HCT116 (cell line): ENCODE measurements at regions not wholly inside any gene's neighbourhood (a gene's known extent, or its start where the extent isn't known, plus 50 kb on each side); places are given as distances from the start of the nearest gene placed in this dataset.

Experiments
- ATAC-seq: fragments of 200-7000 bp; cut with Tn5 transposase; 2 replicates; pipeline ENCODE4 v1.9.1; 2020; ENCODE audit warnings: mild to moderate bottlenecking, moderate library complexity
- BruUV-seq: library from RNA; stranded (reverse); fragments of 400-500 nt; replicated peaks from 2 replicates; lab custom pipeline; 2021; lab: Mats Ljungman, UMichigan
- CTCF ChIA-PET: fragments of 300-600 bp; sonication (Branson Sonifier 250); formaldehyde crosslinking; loops from one replicate; lab custom pipeline; 2021; ENCODE audit warnings: antibody characterized with exemption; lab: Charles Lee
- POLR2A ChIA-PET: fragments of 300-600, 350-600 bp; sonication (Branson Sonifier 250); formaldehyde crosslinking; loops from one replicate; lab custom pipeline; 2021; ENCODE audit warnings: antibody characterized with exemption; lab: Charles Lee
- RAD21 ChIA-PET, 2 experiments: fragments of 300-600 bp; sonication (Branson Sonifier 250); formaldehyde crosslinking; loops; one replicate each; lab custom pipeline; 2023; ENCODE audit warnings: low total read pairs in 2 of 2; ENCODE audit not compliant: uncharacterized antibody in 2 of 2, unreplicated experiment in 2 of 2, low non-redundant PET in 1 of 2; lab: Charles Lee
- DNase-seq: peaks from one replicate; pipeline ENCODE4 v3.0.0-alpha.2; 2010; ENCODE audit warnings: low read depth, low spot score
- H2AFZ ChIP-seq: fragments of 200-600 bp; shearing (Covaris generic), sonication (generic); 2 replicates; pipeline ENCODE4 v1.6.1; 2017; ENCODE audit warnings: low read depth, mixed run types, mixed read lengths, antibody characterized with exemption, low read length; ENCODE audit not compliant: poor library complexity, severe bottlenecking
- H3K27ac ChIP-seq: 2 replicates; pipeline ENCODE4 v1.5.1; 2012; ENCODE audit warnings: low read depth, low read length
- H3K27me3 ChIP-seq: fragments of 200-600 bp; sonication (generic); 2 replicates; pipeline ENCODE4 v1.6.1; 2016; ENCODE audit warnings: mixed run types, low read length, mixed read lengths; ENCODE audit not compliant: insufficient read depth
- H3K36me3 ChIP-seq, 2 experiments: fragments of 200-500 bp in 1 of 2; fragments of 200-600 bp in 1 of 2; sonication (Bioruptor generic) in 1 of 2; sonication (generic) in 1 of 2; 2 replicates each; pipeline versions ENCODE4 v1.5.1 to v1.6.1; 2014 to 2016; ENCODE audit warnings: low read length in 2 of 2, inconsistent platforms in 1 of 2, mixed read lengths in 1 of 2, mixed run types in 1 of 2; ENCODE audit not compliant: insufficient read depth in 2 of 2, control insufficient read depth in 1 of 2
- H3K4me1 ChIP-seq, 2 experiments: fragments of 200-600 bp in 1 of 2; sonication (generic) in 1 of 2; 2 replicates each; pipeline versions ENCODE4 v1.5.1 to v1.6.1; 2012 to 2017; ENCODE audit warnings: low read length in 2 of 2, inconsistent platforms in 1 of 2, mild to moderate bottlenecking in 1 of 2, mixed read lengths in 1 of 2, mixed run types in 1 of 2, moderate library complexity in 1 of 2; ENCODE audit not compliant: insufficient read depth in 2 of 2, control insufficient read depth in 1 of 2
- H3K4me2 ChIP-seq: fragments of 200-600 bp; sonication (generic); 2 replicates; pipeline ENCODE4 v1.6.1; 2017; ENCODE audit warnings: mixed run types, low read length, mixed read lengths
- H3K4me3 ChIP-seq, 2 experiments: fragments of 200-600 bp in 1 of 2; sonication (generic) in 1 of 2; replicated peaks in 1 of 2; 2 replicates each; pipeline ENCODE4 v1.5.1; 2011 to 2016; ENCODE audit warnings: low read length in 2 of 2, control low read depth in 1 of 2, low read depth in 1 of 2, mild to moderate bottlenecking in 1 of 2, mixed read lengths in 1 of 2, mixed run types in 1 of 2
- H3K79me2 ChIP-seq: fragments of 200-600 bp; sonication (generic); 2 replicates; pipeline ENCODE4 v1.6.1; 2017; ENCODE audit warnings: mild to moderate bottlenecking, mixed run types, low read length, moderate library complexity, mixed read lengths; ENCODE audit not compliant: insufficient read depth
- H3K9ac ChIP-seq: fragments of 200-600 bp; sonication (generic); 2 replicates; pipeline ENCODE4 v1.6.1; 2016; ENCODE audit warnings: low read length, mixed read lengths
- H3K9me2 ChIP-seq: fragments of 200-600 bp; sonication (generic), shearing (Covaris generic); 2 replicates; pipeline ENCODE4 v1.6.1; 2017; ENCODE audit warnings: mixed run types, mild to moderate bottlenecking, moderate library complexity; ENCODE audit not compliant: insufficient read depth
- H3K9me3 ChIP-seq, 2 experiments: fragments of 200-500 bp in 1 of 2; fragments of 200-600 bp in 1 of 2; sonication (Bioruptor generic) in 1 of 2; sonication (generic) in 1 of 2; 2 replicates each; pipeline ENCODE4 v1.6.1; 2014 to 2017; ENCODE audit warnings: low read length in 2 of 2, mixed read lengths in 2 of 2, inconsistent platforms in 1 of 2, low read depth in 1 of 2, mild to moderate bottlenecking in 1 of 2, mixed run types in 1 of 2, moderate library complexity in 1 of 2; ENCODE audit not compliant: control insufficient read depth in 1 of 2, insufficient read depth in 1 of 2
- H4K20me1 ChIP-seq: fragments of 200-600 bp; sonication (generic), shearing (Covaris generic); 2 replicates; pipeline ENCODE4 v1.6.1; 2017; ENCODE audit warnings: mixed run types, mild to moderate bottlenecking, moderate library complexity; ENCODE audit not compliant: insufficient read depth
- CBX3 ChIP-seq: IDR thresholded peaks from 2 replicates; pipeline ENCODE4 v1.6.1; 2012; ENCODE audit warnings: low read depth
- CEBPB ChIP-seq: IDR thresholded peaks from 2 replicates; pipeline ENCODE4 v1.6.1; 2012; ENCODE audit warnings: low read depth
- CTCF ChIP-seq, 3 experiments: fragments of 200-600 bp in 1 of 3; sonication (generic) in 1 of 3; IDR thresholded peaks in 2 of 3; conservative IDR thresholded peaks in 1 of 3; 2 replicates each; pipeline ENCODE4 v1.5.1; 2012 to 2017; ENCODE audit warnings: low read depth in 2 of 3, low read length in 2 of 3, antibody characterized with exemption in 1 of 3, borderline replicate concordance in 1 of 3, control low read depth in 1 of 3, mild to moderate bottlenecking in 1 of 3, mixed read lengths in 1 of 3, mixed run types in 1 of 3, moderate library complexity in 1 of 3; ENCODE audit not compliant: insufficient read depth in 1 of 3
- ELF1 ChIP-seq: IDR thresholded peaks from 2 replicates; pipeline ENCODE4 v1.6.1; 2012; ENCODE audit warnings: low read depth, borderline replicate concordance
- EZH2 ChIP-seq: fragments of 200-600 bp; sonication (generic); IDR thresholded peaks from 2 replicates; pipeline ENCODE4 v1.6.1; 2017; ENCODE audit warnings: antibody characterized with exemption, mixed run types
- EZH2phosphoT487 ChIP-seq: fragments of 200-600 bp; IDR thresholded peaks from 2 replicates; pipeline ENCODE4 v1.6.1; 2018; ENCODE audit warnings: antibody characterized with exemption, borderline replicate concordance
- JUND ChIP-seq: IDR thresholded peaks from 2 replicates; pipeline ENCODE4 v1.6.1; 2012
- POLR2AphosphoS5 ChIP-seq: IDR thresholded peaks from 2 replicates; pipeline ENCODE4 v1.6.1; 2011; ENCODE audit warnings: mild to moderate bottlenecking, low read depth, low read length, moderate library complexity
- SP1 ChIP-seq: IDR thresholded peaks from 2 replicates; pipeline ENCODE4 v1.6.1; 2012; ENCODE audit warnings: low read depth
- TCF7L2 ChIP-seq: IDR thresholded peaks from 2 replicates; pipeline ENCODE4 v1.7.0; 2011; ENCODE audit warnings: borderline replicate concordance, inconsistent platforms; ENCODE audit not compliant: insufficient read depth, insufficient read length; ENCODE audit errors: extremely low read depth
- ZNF274 ChIP-seq: fragments of 200-500 bp; sonication (Bioruptor generic); IDR thresholded peaks from 2 replicates; pipeline ENCODE4 v1.6.1; 2014; ENCODE audit warnings: mild to moderate bottlenecking, low read depth, low read length, inconsistent platforms
- intact Hi-C: fragments of 100-400 bp; cut with micrococcal nuclease; formaldehyde crosslinking; loops from 2 replicates; pipeline ENCODE4 v1.10.0; 2022
- TF ChIP-seq, protein P1 (sequence below): IDR thresholded peaks from 2 replicates; pipeline ENCODE4 v1.6.1; 2012
- TF ChIP-seq, protein P2 (sequence below): IDR thresholded peaks from 2 replicates; pipeline ENCODE4 v1.6.1; 2011; ENCODE audit warnings: mild to moderate bottlenecking, low read length, moderate library complexity; ENCODE audit not compliant: insufficient replicate concordance; ENCODE audit errors: extremely low read depth

GRCh38 chr1:187794561-187794960 is 965.8 kb downstream of the PLA2G4A start:
- intact Hi-C loops: no loop called here
- Histone ChIP-seq H3K36me3 (no peaks in the 10 kb centered on the region), H4K20me1 (no peaks in the 10 kb centered on the region), H3K4me1 (no peaks in the 10 kb centered on the region), H3K9ac (no peak overlapping the region), H2AFZ (peak overlapping the region; percentile 24), H3K9me2 (no peaks in the 10 kb centered on the region), H3K27me3 (no peaks in the 10 kb centered on the region), H3K27ac (no peak overlapping the region), H3K4me2 (no peak overlapping the region), H3K9me3 (no peaks in the 10 kb centered on the region), H3K4me3 (no peak overlapping the region), H3K79me2 (no peaks in the 10 kb centered on the region)
- POLR2A ChIA-PET: no interaction called here
- no TSS peak for BruUV-seq
- RAD21 ChIA-PET: no interaction called here
- ATAC-seq: no peak
- TF ChIP-seq CBX3 (no peak), CTCF (IDR thresholded peaks at IDR 0.05 in 2 of 3, conservative IDR thresholded peaks at IDR 0.05 in 1 of 3; ENCODE audit: borderline replicate concordance in 1 of 3, insufficient read depth in 1 of 3, low read depth in 2 of 3, low read length in 2 of 3) (no peak), ZNF274 (no peak), CEBPB (no peak), EZH2 (no peak), JUND (no peak)
- TF ChIP-seq, protein P1, sequence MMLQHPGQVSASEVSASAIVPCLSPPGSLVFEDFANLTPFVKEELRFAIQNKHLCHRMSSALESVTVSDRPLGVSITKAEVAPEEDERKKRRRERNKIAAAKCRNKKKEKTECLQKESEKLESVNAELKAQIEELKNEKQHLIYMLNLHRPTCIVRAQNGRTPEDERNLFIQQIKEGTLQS: no peak
- CTCF ChIA-PET: no interaction called here
- DNase-seq: no peak

DNA sequence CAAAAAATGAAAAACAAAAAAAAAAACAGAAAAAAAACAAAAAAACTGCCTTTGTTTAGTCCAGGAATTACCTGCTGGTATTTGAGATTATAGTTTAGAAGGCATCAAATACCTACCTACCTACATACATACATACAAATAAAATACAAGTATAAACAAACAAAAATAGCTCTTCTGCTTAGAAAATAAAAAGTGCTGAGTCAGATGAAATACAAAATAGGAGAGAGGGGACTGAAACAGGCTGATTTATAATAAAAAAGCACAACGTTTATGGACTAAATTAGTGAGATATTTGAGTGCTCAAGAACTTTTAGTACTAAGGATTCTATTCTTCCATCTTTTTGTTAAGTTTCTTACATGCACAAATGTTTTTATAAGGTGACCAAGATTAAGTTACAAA is 980.8 kb downstream of the PLA2G4A start:
- Histone ChIP-seq H3K9ac (no peak overlapping the region), H3K9me3 (no peaks in the 10 kb centered on the region), H3K9me2 (no peaks in the 10 kb centered on the region), H3K36me3 (no peaks in the 10 kb centered on the region), H3K4me3 (no peak overlapping the region), H3K4me2 (no peak overlapping the region), H3K27ac (no peak overlapping the region), H2AFZ (no peak overlapping the region), H3K27me3 (no peaks in the 10 kb centered on the region), H3K4me1 (no peaks in the 10 kb centered on the region), H3K79me2 (no peaks in the 10 kb centered on the region)
- no peak for ATAC-seq
- BruUV-seq: no TSS peak
- intact Hi-C loops: no loop called here
- no peak for DNase-seq
- CTCF ChIA-PET: interaction anchor here (0.7 kb wide), 1 partner anchor 11 kb away, joined by 3 read pairs; no protein-coding TSS in a partner anchor
- RAD21 ChIA-PET: no interaction called here
- TF ChIP-seq ELF1 (no peak), CEBPB (no peak), CBX3 (no peak), TCF7L2 (no peak), CTCF (IDR thresholded peaks at IDR 0.05 in 2 of 3, conservative IDR thresholded peaks at IDR 0.05 in 1 of 3; ENCODE audit: borderline replicate concordance in 1 of 3, insufficient read depth in 1 of 3, low read depth in 2 of 3, low read length in 2 of 3) (no peak), EZH2phosphoT487 (no peak), SP1 (no peak), POLR2AphosphoS5 (no peak)
- TF ChIP-seq, protein P2, sequence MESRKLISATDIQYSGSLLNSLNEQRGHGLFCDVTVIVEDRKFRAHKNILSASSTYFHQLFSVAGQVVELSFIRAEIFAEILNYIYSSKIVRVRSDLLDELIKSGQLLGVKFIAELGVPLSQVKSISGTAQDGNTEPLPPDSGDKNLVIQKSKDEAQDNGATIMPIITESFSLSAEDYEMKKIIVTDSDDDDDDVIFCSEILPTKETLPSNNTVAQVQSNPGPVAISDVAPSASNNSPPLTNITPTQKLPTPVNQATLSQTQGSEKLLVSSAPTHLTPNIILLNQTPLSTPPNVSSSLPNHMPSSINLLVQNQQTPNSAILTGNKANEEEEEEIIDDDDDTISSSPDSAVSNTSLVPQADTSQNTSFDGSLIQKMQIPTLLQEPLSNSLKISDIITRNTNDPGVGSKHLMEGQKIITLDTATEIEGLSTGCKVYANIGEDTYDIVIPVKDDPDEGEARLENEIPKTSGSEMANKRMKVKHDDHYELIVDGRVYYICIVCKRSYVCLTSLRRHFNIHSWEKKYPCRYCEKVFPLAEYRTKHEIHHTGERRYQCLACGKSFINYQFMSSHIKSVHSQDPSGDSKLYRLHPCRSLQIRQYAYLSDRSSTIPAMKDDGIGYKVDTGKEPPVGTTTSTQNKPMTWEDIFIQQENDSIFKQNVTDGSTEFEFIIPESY: no peak
- TF ChIP-seq, all 23 proteins: peak for 0
- POLR2A ChIA-PET: no interaction called here
- no peaks in the 10 kb centered on the region for H4K20me1 ChIP-seq
